Tibial artery (tissue), 4 donors: ENCODE measurements at regions not wholly inside any gene's neighbourhood (a gene's known extent, or its start where the extent isn't known, plus 50 kb on each side); places are given as distances from the start of the nearest gene placed in this dataset.

ENCODE experiments used
- DNase-seq, 2 donors: peaks; one replicate each; pipeline ENCODE4 v3.0.0-alpha.2; 2019
- H3K27ac ChIP-seq, 2 donors: fragments of 200-600 bp; sonication (generic) in 1 of 2; 1 replicate in 1 of 2; 2 replicates in 1 of 2; pipeline ENCODE4 v1.5.1; 2018 to 2019; ENCODE audit warnings: mild to moderate bottlenecking in 1 of 2
- H3K27me3 ChIP-seq, 2 donors: fragments of 200-600 bp; sonication (generic) in 1 of 2; one replicate each; pipeline versions ENCODE4 v1.5.1 to v1.6.0; 2016 to 2019
- H3K36me3 ChIP-seq, 3 donors: fragments of 200-600 bp; sonication (generic) in 2 of 3; one replicate each; pipeline ENCODE4 v1.5.1; 2016 to 2019; ENCODE audit warnings: mild to moderate bottlenecking in 2 of 3
- H3K4me1 ChIP-seq, 4 donors: fragments of 200-600 bp; sonication (generic) in 2 of 4; 1 replicate in 3 of 4; 2 replicates in 1 of 4; pipeline ENCODE4 v1.5.1; 2016 to 2019
- H3K4me3 ChIP-seq, 2 donors: fragments of 200-600 bp; sonication (generic) in 1 of 2; 1 replicate in 1 of 2; 2 replicates in 1 of 2; pipeline ENCODE4 v1.5.1; 2018 to 2019; ENCODE audit warnings: mild to moderate bottlenecking in 2 of 2
- H3K9me3 ChIP-seq, 3 donors: fragments of 200-600 bp; sonication (generic) in 1 of 3; one replicate each; pipeline ENCODE4 v1.5.1; 2016 to 2019
- intact Hi-C: fragments of 100-400 bp; cut with DNase I; formaldehyde crosslinking; loops from one replicate; pipeline ENCODE4 v1.15.0; 2023; ENCODE audit warnings: low total_unique reads
- TF ChIP-seq, protein P1 (sequence below), 2 experiments: fragments of 200-600 bp in 1 of 2; fragments of 450-650 bp in 1 of 2; IDR thresholded peaks; one replicate each; pipeline ENCODE4 v1.5.1; 2017 to 2019; ENCODE audit warnings: antibody characterized with exemption in 2 of 2, mild to moderate bottlenecking in 1 of 2, moderate library complexity in 1 of 2

GRCh38 chr5:175264406-175264805 is 179.6 kb downstream of the DRD1 start:
- Histone ChIP-seq H3K4me3 (no peak overlapping the region), H3K27ac (no peak overlapping the region), H3K9me3 (no peaks in the 10 kb centered on the region), H3K27me3 (no peaks in the 10 kb centered on the region), H3K36me3 (no peaks in the 10 kb centered on the region), H3K4me1 (no peaks in the 10 kb centered on the region)
- DNase-seq = no peak
- TF ChIP-seq, protein P1, sequence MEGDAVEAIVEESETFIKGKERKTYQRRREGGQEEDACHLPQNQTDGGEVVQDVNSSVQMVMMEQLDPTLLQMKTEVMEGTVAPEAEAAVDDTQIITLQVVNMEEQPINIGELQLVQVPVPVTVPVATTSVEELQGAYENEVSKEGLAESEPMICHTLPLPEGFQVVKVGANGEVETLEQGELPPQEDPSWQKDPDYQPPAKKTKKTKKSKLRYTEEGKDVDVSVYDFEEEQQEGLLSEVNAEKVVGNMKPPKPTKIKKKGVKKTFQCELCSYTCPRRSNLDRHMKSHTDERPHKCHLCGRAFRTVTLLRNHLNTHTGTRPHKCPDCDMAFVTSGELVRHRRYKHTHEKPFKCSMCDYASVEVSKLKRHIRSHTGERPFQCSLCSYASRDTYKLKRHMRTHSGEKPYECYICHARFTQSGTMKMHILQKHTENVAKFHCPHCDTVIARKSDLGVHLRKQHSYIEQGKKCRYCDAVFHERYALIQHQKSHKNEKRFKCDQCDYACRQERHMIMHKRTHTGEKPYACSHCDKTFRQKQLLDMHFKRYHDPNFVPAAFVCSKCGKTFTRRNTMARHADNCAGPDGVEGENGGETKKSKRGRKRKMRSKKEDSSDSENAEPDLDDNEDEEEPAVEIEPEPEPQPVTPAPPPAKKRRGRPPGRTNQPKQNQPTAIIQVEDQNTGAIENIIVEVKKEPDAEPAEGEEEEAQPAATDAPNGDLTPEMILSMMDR (IDR thresholded peaks at IDR 0.05) = no peak
- intact Hi-C loops = no loop called here

DNA sequence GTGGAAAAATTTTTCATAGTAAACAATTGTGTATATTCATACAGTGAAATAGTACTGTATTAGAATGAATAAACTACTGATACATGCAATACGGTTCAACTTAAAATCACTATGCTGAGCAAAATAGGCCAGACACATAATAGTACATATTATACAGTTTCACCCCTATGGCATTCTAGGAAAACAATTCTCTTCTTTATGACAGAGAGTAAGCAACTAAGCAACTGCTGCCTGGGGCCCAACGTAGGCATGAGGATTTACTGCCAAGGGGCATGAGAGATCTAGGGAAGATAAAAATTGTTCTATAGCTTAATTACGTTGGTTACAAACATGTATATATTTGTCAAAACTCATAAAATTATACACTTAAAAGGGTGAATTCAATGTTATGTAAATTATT is 180.2 kb downstream of the DRD1 start:
- TF ChIP-seq, protein P1 (IDR thresholded peaks at IDR 0.05) = no peak
- Histone ChIP-seq H3K36me3 (no peaks in the 10 kb centered on the region), H3K9me3 (no peaks in the 10 kb centered on the region), H3K4me3 (no peak overlapping the region), H3K27me3 (no peaks in the 10 kb centered on the region), H3K27ac (no peak overlapping the region), H3K4me1 (no peaks in the 10 kb centered on the region)
- DNase-seq = no peak
- intact Hi-C loops = no loop called here

GRCh38 chr5:175261526-175261925 is 182.5 kb downstream of the DRD1 start:
- intact Hi-C loops = no loop called here
- no peaks in the 10 kb centered on the region for H3K36me3 ChIP-seq
- no peaks in the 10 kb centered on the region for H3K27me3 ChIP-seq
- H3K27ac ChIP-seq = no peak overlapping the region
- H3K4me3 ChIP-seq = no peak overlapping the region
- no peak for DNase-seq
- no peaks in the 10 kb centered on the region for H3K9me3 ChIP-seq
- H3K4me1 ChIP-seq = no peaks in the 10 kb centered on the region
- TF ChIP-seq, protein P1 (IDR thresholded peaks at IDR 0.05) = no peak

DNA sequence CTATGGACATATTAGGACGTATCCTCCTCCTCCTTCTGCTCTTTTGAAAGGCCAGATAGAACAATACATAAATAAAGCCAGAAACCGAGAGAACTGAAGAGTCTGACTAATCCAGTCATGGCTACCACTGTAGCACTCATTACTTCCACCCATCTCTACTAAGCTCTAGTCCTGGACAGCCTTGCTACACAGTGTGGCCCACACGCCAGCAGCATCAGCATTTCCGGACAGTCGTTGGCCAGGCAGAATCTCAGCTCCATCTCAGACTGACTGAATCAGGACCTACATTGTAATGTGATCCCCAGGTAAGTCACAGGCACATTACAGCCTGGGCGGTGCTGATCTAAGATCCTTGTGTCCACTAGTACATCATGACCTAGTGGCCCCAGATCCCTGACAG is 182.9 kb downstream of the DRD1 start:
- TF ChIP-seq, protein P1 (IDR thresholded peaks at IDR 0.05) = no peak
- H3K36me3 ChIP-seq = no peaks in the 10 kb centered on the region
- H3K4me1 ChIP-seq = no peaks in the 10 kb centered on the region
- H3K4me3 ChIP-seq = no peak overlapping the region
- DNase-seq = no peak
- no peak overlapping the region for H3K27ac ChIP-seq
- intact Hi-C loops = no loop called here
- H3K27me3 ChIP-seq = no peaks in the 10 kb centered on the region
- no peaks in the 10 kb centered on the region for H3K9me3 ChIP-seq

GRCh38 chr5:175257847-175258194 is 186.2 kb downstream of the DRD1 start:
- no peak overlapping the region for H3K27ac ChIP-seq
- TF ChIP-seq, protein P1 (IDR thresholded peaks at IDR 0.05) = no peak

More at GRCh38 chr5:175257847-175258194, 186.2 kb downstream of the DRD1 start:
- DNase-seq = no peak
- intact Hi-C loops = no loop called here
- Histone ChIP-seq H3K4me1 (peaks cover 0 to 22% (median 16%) of the 10 kb centered on the region in 4 donors), H3K36me3 (no peaks in the 10 kb centered on the region), H3K27me3 (no peaks in the 10 kb centered on the region), H3K9me3 (no peaks in the 10 kb centered on the region), H3K4me3 (no peak overlapping the region)
